GM12891 (cell line): ENCODE measurements at regions not wholly inside any gene's neighbourhood (a gene's known extent, or its start where the extent isn't known, plus 50 kb on each side); places are given as distances from the start of the nearest gene placed in this dataset.

Experiments
- DNase-seq: peaks from one replicate; pipeline ENCODE4 v3.0.0; 2011; ENCODE audit warnings: low spot score; ENCODE audit not compliant: insufficient read length
- FAIRE-seq: peaks from 2 replicates; lab custom pipeline; 2011; peaks lifted over from hg19 to GRCh38; lab: Jason Lieb, UNC
- PAX5 ChIP-seq: IDR thresholded peaks from 2 replicates; pipeline ENCODE4 v1.6.1; 2011; ENCODE audit warnings: low read length, moderate library complexity, mild to moderate bottlenecking; ENCODE audit not compliant: insufficient read depth, severe bottlenecking
- POLR2A ChIP-seq: IDR thresholded peaks from 2 replicates; pipeline ENCODE4 v1.6.1; 2011; ENCODE audit warnings: low read depth, low read length, control low read depth
- POLR2AphosphoS5 ChIP-seq: IDR thresholded peaks from 2 replicates; pipeline ENCODE4 v1.6.1; 2011; ENCODE audit warnings: low read depth, low read length, control low read depth
- POU2F2 ChIP-seq: IDR thresholded peaks from 2 replicates; pipeline ENCODE4 v1.6.1; 2011; ENCODE audit warnings: low read depth, mild to moderate bottlenecking, control low read depth, low read length, moderate library complexity
- SPI1 ChIP-seq: IDR thresholded peaks from 2 replicates; pipeline ENCODE4 v1.6.1; 2011; ENCODE audit warnings: low read depth, low read length, control low read depth
- TAF1 ChIP-seq: IDR thresholded peaks from 2 replicates; pipeline ENCODE4 v1.6.1; 2011; ENCODE audit warnings: low read depth, low read length, control low read depth

DNA sequence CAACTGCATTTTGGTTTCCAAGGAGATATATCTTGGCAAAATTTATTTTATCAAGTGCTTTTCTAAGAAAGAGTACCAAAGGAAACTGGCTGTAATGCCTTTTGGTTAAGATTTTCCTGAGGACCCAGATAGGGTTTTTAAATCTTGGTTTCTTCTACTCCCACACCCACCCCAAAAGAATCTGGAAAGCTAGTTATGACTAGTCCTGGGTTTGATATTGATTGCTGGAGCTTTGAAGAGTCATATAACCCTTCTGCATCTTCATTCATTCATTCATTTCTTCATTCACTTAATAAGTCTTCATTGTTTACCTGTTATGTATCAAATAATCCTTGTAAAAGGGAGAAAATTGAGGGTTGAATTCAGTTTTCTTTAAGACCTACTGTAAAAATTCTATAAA is 425.2 kb downstream of the PCNX1 start:
- TF ChIP-seq POU2F2: no peak
- TF ChIP-seq PAX5: no peak
- TF ChIP-seq SPI1: no peak
- no peak for TF ChIP-seq POLR2AphosphoS5
- no peak for TF ChIP-seq POLR2A
- no peak for TF ChIP-seq TAF1
- DNase-seq: no peak
- FAIRE-seq: no peak

DNA sequence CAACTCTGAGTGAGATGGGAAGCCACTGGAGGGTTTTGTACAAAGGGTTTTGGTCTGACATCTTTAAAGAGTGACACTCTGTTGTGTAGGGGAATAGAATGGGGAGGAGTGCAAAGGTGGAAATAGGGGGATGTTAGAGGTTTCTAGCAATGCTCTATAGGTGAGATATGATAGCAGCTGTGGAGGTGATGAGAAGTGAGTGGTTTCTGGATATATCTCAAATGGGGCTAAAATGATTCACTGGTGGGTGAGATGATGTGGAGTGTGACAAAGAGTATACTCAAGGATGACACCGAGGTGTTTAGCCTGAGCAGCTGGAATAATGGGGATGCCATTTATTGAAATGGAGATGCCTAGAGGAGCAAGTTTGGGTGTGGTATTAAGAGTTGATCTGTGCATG is 426.4 kb downstream of the PCNX1 start:
- FAIRE-seq (no peak), DNase-seq (no peak)

DNA sequence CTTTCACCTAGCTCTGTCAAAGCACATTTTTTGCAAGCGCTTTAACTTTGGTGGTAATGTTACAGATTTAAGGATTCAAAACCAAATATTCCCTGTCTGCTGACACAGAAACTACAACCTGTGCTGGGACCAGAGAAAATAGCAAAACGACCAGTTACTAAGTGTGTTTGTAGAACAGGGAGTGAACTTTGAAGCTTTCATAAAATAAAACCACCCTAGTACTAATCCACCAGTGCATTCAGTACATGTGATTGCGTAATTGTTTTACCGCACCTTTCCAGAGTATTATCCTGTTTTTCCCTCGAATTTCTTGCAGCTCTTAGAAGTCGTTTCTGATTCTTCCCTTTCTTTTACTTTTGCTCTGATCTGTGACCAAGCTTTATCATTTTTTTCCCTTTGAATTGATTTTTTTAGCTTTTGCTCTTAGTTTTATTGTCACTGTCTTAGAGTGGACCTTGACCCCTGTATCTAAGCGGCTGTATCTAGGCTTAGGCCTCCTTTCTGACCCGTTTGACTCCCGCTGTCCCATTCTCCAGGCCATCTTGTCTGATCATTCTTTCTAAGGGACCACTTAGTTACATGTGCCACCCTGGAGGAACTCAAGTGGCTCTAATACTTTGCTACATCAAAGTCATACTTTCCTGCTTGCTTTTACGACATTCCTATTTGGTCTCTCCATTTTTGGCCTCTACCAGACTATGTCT is 429.4 kb downstream of the PCNX1 start:
- FAIRE-seq (no peak), DNase-seq (no peak)
- TF ChIP-seq TAF1 (no peak), SPI1 (no peak), POLR2AphosphoS5 (no peak), PAX5 (no peak), POU2F2 (no peak), POLR2A (no peak)

More for the DNA sequence above, 426.4 kb downstream of the PCNX1 start:
- TF ChIP-seq POLR2A: no peak
- no peak for TF ChIP-seq SPI1
- TF ChIP-seq PAX5: no peak
- no peak for TF ChIP-seq POU2F2

DNA sequence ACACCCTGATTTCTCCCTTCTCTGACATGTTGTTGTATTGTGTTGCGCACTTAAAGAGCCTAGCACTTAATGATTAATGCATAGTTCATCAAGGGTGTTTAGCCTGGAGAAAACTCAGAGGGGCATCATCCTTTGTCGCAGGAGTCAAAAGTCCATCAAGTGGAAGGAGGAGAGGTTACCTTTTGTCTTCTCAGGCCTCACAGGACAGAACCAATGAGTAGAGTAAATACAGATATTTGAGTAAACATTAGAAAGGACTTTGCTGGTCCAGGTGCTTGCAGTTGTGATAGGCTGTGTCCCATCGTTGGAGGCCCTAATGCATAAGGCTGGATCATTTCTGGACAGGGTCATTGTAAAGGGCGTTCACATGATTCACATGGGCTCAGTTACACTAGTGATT is 430.9 kb downstream of the PCNX1 start:
- no peak for FAIRE-seq
- no peak for DNase-seq
- no peak for TF ChIP-seq PAX5
- TF ChIP-seq POLR2AphosphoS5: no peak
- no peak for TF ChIP-seq SPI1
- no peak for TF ChIP-seq POLR2A
- TF ChIP-seq POU2F2: no peak
- no peak for TF ChIP-seq TAF1

DNA sequence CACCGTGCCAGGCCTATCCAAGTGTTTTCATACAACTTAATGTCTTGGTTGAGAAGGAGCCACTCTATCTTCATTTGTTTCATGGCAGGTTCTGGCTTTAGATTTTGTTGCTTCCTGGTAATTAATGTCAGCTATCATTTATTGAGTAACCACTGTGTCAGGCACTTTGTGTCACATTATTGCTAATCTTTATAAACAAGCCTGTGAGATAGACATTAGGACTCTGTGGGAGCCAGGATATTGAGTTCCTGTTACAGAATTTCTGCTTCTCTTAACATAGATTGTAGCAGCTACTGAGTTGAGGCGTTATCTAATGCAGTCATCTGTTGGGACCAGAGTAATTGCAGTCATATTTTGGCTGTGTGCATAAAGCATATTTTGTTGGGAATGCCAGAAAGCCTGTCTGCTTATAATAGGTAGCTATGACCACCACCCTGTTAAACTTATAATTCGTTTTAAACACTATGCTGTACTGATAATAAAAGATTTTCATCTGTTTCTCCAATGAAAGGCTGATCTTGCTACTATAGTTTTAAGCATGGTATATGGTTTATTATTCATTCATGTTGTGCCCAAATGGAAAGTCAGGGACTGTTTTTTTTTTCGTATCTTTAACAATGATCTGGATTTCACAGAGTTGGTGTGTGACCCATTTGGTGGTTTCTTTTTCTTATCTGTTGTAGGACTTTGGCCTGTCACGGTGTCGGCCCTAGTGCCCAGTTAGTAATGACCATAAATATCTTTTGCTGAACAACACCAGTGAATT is 432.6 kb downstream of the PCNX1 start:
- DNase-seq (no peak), FAIRE-seq (no peak)
- no peak for TF ChIP-seq SPI1
- TF ChIP-seq PAX5: no peak
- TF ChIP-seq POU2F2: no peak
- no peak for TF ChIP-seq POLR2A

DNA sequence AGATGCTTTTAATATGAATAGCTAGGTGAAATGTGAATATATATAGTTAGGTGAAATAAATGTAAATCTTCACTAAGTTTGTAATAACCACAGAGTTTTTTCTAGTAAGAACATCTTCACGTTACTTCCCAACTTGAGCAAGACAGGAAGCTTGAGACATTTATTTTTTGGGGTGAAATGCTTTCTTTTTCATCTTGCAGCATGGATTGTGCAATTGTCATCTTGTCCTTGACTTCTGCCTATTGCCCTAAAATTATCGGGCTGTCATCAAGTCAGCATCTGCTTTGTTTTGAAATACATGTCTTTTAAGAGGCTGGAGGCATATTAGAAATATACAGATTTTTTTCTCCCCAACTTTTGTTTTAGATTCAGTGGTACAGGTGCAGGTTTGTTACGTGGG is 433.9 kb downstream of the PCNX1 start:
- TF ChIP-seq POU2F2 (no peak), SPI1 (no peak)
- DNase-seq: no peak
- no peak for FAIRE-seq

DNA sequence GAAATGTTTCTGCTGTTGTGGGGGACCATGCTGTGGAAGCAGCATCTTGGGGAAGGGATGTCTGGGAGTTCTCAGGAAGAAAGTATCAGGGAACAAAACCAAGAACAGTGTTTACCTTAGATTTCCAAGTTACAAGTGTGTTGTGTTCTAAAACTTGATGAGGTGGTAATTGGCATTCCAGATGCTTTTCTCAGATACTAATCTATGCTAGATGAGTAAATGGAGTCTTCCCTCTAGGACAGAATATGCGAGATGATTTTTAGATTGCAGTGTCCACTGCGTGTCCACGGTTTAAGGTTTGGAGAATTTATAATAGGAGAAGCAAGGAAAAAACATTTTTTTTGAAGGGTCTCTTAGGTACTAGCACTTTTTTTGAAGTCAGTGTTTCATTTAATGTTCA is 436.5 kb downstream of the PCNX1 start:
- no peak for DNase-seq
- TF ChIP-seq POLR2AphosphoS5: no peak
- no peak for TF ChIP-seq SPI1
- TF ChIP-seq POU2F2: no peak
- TF ChIP-seq TAF1: no peak
- TF ChIP-seq POLR2A: no peak
- TF ChIP-seq PAX5: no peak
- FAIRE-seq: no peak

DNA sequence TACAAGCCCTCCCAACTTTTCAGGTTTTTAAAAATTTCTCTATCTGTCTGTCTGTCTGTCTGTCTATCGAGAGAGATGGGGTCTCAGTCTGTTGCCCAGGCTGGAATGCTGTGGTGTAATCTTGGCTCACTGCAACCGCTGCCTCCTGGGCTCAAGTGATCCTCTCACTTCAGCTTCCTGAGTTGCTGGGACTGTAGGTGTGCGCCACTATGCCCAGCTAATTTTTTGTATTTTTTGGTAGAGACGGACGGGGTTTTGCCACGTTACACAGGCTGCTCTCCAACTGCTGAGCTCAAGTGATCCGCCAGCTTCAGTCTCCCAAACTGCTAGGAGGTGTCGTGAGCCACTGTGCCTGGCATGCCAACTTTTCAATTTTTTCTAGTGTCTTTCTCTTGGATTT is 437.2 kb downstream of the PCNX1 start:
- TF ChIP-seq SPI1: no peak
- TF ChIP-seq TAF1: no peak
- TF ChIP-seq POU2F2: no peak
- TF ChIP-seq POLR2A: no peak
- no peak for TF ChIP-seq POLR2AphosphoS5
- TF ChIP-seq PAX5: no peak
- no peak for FAIRE-seq
- no peak for DNase-seq

DNA sequence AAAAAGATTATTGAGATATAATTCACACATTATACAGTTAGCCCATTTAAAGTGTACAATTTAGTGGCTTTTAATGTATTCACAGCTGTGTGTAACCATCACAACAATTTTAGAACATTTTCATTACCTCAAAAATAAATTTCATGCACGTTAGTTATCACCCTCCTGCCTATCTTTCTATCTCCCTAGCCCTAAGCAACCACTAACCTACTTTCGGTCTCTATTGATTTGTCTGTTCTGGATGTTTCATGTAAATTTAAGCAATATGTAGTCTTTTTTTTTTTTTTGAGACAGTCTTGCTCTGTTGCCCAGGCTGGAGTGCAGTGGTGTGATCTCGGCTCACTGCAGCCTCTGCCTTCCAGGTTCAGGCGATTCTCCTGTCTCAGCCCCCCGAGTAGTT is 439.4 kb downstream of the PCNX1 start:
- TF ChIP-seq SPI1: no peak
- no peak for TF ChIP-seq POLR2A
- no peak for TF ChIP-seq PAX5
- TF ChIP-seq POLR2AphosphoS5: no peak
- no peak for TF ChIP-seq POU2F2
- TF ChIP-seq TAF1: no peak
- DNase-seq (no peak), FAIRE-seq (peak; percentile 76)

DNA sequence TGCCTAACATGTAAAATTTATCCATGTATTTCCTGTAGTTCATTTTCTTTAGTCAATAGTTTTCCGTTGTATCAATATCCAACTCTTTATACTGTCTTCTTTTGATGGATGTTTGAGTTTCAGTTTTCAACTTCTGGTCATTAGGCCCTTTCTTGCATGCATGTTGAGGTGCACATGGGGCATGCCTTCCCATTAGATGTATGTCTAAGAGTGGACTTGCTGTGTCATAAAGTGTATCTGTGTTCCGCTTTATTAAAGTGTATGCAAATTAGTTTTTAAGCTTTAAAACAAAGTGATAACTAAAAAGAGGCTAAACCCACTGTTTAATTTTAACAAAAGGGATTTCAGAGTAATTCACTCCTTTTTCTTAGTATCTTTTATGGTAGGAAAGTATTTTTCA is 441.1 kb downstream of the PCNX1 start:
- FAIRE-seq (no peak), DNase-seq (no peak)
- peak; percentile 62; the same call in 1 of the 2 replicates for TF ChIP-seq SPI1
- no peak for TF ChIP-seq POLR2A

DNA sequence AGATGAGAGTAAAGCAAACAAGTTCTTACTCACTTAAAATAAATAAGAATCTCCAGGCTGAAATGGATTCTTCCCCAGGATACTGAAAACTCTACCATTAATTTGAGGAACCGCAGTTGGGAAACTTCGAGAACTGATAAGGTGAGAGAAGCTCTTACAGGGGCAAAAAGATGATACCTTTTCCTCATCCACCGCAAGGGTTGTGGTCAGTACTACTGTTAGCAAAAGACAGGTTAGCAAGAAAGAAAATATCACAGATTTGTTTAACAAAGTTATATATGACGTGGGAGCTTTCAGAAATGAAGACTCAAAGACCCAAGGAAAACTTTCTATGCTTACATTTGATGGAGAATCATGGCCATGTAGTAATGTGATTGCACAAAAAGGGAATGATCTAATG is 441.6 kb downstream of the PCNX1 start:
- no peak for DNase-seq
- FAIRE-seq: no peak

More for the DNA sequence above, 441.6 kb downstream of the PCNX1 start:
- TF ChIP-seq TAF1 (no peak), POLR2A (no peak), SPI1 (no peak), POU2F2 (no peak), POLR2AphosphoS5 (no peak), PAX5 (no peak)
